Activated T-helper 1 cell treated with anti-CD3 and anti-CD28 coated beads, Interleukin-2, amount 50 U/mL, for 16 hours (primary cell): ENCODE measurements at regions not wholly inside any gene's neighbourhood (a gene's known extent, or its start where the extent isn't known, plus 50 kb on each side); places are given as distances from the start of the nearest gene placed in this dataset.

Experiments
- DNase-seq, 2 donors: peaks; one replicate each; pipeline ENCODE4 v3.0.0-alpha.2; 2020; ENCODE audit warnings: low read depth in 1 of 2, low spot score in 1 of 2

DNA sequence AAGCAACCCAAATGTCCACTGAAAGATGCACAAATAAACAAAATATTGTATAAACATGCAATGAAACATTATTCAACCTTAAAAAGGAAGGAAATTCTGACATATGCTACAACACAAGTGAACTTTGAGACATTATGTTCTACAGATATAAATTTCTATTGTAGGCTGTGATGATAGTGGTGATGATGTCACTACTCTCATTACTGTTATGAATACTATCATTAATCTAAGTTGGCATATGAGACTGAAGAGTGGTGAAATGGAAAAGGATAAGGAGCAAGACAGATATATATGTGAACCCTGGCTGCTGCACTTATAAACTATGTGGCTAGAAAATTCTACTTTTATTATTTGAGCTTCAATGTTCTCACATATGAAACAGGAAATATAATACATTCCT, 360.2 kb downstream of the TFAP2A start:
- no peak for DNase-seq

- DNase-seq = no peak
Measured at GRCh38 chr6:10051283-10051682, 363.6 kb downstream of the TFAP2A start.

GRCh38 chr6:10048370-10049297, 366.2 kb downstream of the TFAP2A start:
- DNase-seq = no peak

DNA sequence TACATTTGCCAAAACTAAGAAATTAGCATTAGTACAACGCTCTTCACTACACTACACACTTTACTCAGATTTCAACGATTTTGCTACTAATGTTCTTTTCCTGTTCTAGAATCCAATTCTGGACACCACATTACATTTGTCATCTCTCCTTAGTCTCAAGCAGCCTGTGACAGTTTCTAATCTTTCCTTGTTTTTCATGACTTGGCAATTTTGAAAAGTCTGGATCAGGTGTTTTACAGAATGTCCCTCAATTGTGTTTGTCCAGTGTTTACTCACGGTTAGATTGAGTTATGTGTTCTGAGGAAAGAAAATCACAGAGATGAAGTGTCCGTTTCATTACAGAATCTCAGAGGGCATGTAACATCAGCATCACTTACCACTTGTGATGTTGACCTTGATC, 372.6 kb downstream of the TFAP2A start:
- DNase-seq = no peak

- DNase-seq = no peak
Measured at GRCh38 chr6:10033223-10033829, 381.5 kb downstream of the TFAP2A start.

DNA sequence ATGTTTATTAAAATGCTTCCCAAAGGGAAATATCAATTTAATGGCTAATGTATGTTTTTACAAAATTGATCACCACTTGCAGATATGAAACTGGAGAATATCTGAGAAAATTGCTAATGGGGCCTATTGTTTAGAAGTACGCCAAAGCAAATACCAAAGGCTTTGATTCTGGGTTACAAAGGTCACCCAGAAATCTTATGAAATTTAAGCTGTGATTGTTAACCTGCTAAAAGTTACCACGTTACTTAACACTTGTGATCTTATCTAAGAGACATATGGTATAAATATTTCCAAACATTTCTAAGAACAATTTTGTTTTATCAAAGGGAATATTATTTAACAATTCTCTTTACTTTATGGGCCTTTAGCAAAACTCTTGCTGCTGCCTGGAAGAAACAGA, 383.3 kb downstream of the TFAP2A start:
- no peak for DNase-seq

DNA sequence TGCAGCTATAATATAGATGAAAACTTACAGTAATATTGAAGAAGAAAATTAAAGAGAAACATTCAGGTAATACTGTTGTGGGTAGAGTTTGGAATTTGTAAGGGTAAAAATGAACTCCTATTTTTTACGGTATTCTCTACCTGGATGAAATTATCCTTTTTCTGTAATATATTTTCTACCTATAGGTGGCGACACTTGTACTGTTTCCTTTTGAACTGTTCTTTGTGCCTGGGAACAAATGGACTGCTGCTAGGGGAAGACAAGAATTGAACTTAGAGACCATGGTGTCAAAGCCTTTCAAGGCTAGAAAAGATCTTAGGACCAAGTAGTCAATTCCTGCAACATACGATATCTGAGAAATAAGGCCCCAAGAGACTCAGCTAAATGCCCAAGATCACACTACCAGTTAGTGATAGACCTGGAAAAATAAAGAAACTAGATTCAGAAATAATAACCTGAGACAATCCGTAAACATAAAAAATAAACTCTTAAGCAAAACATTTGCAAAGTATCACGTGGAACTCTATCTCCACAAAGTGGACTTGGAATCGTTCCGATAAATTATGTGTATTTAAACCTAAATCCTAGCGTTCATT, 383.8 kb downstream of the TFAP2A start:
- no peak for DNase-seq

GRCh38 chr6:10028222-10028621, 386.7 kb downstream of the TFAP2A start:
- no peak for DNase-seq

DNA sequence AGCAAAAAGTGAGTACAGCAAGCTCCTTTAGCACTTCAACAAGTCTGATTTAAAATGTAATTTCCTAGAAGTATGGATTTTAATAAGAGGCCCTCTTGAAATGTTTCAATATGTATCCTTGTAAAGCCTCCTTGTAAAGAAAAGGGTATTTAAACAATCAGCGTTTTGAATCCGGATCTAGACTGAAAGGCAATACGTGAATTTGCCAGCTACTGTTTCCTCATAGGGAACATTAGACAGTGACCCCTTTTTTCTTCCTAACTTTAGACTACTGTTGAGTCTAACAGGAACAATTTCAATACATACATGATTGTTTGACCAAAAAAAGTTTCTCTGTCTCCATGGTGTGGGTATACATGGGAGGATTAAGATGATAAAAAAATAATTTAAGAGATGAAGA, 395.0 kb downstream of the TFAP2A start:
- DNase-seq = no peak

- no peak for DNase-seq
Measured at GRCh38 chr6:10014557-10014956, 400.3 kb downstream of the TFAP2A start.

- no peak for DNase-seq
Measured at GRCh38 chr6:10000551-10000950, 414.3 kb downstream of the TFAP2A start.

DNA sequence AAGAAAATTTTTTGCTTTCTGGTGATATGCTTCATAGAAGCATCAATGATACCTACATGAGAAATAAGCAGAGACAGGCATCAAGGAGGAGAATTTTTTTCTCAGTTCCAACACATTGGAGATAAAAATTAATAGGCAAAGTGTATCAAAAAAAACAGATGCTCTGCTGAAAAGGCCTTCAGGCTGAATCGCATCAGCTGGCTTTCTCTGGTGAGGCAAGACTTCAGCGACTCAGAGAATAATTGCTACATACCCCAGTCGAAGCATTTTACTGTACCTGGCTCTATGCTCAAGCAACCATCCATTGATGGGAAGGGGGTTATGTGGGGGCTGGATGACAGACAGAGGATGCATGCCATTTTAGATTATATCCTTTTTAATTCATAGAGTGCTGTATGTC, 415.1 kb downstream of the TFAP2A start:
- DNase-seq = no peak

- no peak for DNase-seq
Measured at GRCh38 chr6:9986273-9986672, 428.6 kb downstream of the TFAP2A start.

GRCh38 chr6:9985481-9985880, 429.4 kb downstream of the TFAP2A start:
- no peak for DNase-seq

GRCh38 chr6:9984607-9985006, 430.3 kb downstream of the TFAP2A start:
- no peak for DNase-seq

DNA sequence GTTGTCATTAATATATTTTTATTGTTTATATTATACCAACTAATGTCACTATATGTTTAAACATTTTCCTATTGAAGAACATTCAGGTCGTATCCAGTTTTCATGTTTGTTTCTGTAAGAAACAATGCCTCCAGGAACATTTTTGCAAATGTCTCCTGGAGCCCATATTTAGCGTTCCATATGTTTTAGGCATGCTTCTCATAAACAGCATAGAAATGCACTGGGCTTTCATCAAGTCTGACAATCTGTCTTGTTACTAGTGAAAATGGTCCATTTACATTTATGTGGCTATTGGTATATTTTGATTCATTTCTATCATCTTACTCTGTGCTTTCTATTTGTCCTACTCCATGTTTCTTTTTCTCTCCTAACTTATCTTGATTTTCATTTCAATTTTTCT, 431.7 kb downstream of the TFAP2A start:
- DNase-seq = no peak

GRCh38 chr6:9982215-9982614, 432.7 kb downstream of the TFAP2A start:
- no peak for DNase-seq

DNA sequence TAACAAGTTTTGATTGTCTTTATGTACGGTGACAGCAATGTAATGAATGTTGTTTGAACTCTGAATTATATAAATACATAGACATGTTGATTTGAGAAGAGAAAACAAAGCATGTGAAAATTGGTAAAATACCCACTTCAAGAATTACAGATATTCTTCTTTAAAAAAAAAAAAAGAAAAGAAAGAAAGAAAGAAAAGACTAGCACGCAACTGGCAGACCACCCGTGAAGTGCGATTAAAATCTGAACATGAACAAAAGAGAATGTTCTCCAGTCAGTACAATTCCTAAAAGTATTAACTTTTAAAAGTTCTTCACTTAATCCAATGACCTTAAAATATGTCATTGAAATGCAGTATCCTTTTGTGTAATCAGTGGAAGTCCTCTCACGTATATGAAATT, 434.9 kb downstream of the TFAP2A start:
- DNase-seq = no peak

DNA sequence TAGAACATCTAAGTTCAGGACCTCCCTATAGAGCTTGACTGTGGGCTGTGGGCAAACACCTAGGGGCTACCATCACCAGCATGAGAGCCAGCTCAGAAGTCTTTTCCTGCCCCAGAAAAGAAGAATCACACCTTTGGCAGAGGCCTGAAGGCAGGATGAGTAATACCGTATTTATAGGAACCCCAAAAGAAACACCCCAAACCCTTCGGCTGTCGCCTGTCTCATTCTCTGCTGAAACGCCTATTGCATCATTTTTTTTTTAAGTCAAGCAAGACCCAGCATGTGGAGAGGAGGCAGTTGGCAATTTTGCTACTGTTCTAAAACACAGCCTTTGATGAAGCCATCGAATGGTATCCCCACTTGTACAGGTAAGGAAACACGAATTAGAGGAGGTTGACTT, 436.4 kb downstream of the TFAP2A start:
- no peak for DNase-seq

DNA sequence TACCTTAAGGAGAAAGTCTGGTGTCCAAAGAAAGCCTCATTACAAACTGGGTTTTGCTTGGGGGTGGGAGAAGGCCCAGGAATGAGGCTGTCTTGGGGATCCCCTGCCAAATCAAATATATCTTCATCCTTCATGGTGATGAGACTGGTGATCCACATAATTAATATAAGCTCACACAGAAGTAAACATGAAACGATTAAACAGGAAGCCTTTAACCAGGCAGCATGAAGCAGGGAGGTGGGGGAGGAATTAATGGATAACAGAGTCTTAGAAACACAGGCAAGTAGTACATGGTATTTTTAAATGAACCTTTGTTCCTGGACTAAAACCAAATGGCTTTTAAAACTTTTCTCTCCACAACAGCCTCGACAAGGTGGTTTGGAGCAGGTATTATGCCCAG, 437.5 kb downstream of the TFAP2A start:
- no peak for DNase-seq

DNA sequence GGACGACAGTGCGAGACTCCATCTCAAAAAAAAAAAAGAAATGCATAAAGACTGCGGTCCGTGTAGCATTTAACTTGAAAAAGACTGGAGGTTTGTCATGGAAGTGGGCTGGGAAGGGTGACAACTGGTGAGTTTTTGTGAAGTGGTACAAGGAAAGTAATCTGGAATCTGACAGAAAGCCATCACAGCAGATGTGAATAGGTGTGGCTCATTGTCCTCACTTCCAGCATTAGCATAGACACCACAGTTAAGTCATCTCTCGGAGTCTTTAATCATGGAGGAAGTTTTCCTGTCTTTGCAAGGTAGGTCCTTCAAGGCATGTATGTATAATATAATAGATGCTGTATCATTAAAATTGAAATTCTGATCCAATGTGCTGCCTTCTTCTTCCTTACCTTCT, 453.2 kb downstream of the TFAP2A start:
- DNase-seq = no peak

DNA sequence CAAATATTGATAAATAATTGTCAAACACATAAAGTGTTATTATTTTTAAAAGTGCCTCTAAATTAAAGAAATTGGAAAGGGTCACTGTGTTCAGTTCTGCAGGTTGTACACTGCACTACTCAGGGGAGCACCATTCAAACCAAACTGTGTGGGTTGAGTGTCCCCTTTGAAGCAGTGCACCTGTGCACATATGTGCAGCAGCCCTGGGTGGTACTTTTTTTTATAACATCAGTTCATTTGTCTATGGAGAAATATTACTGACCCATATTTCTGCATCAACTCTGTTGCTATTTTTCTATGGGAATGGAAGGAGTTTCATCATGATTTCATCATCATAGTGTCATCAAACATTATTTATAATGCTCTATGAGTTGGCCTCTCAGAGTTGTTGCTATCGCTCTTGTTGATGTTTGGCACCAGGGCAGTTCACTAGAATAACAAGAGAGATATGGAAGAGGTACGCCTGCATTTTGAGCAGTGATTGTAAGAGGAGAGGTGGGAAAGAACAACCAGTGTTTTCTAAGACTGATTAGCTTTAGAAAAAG, 457.6 kb downstream of the TFAP2A start:
- DNase-seq = no peak
